H1 (cell line): ENCODE measurements at regions not wholly inside any gene's neighbourhood (a gene's known extent, or its start where the extent isn't known, plus 50 kb on each side); places are given as distances from the start of the nearest gene placed in this dataset.

Experiments
- CTCF ChIA-PET: fragments of 300-600 bp; sonication (Branson Sonifier 250); formaldehyde crosslinking; loops from one replicate; lab custom pipeline; 2021; ENCODE audit not compliant: partially characterized antibody; lab: Charles Lee
- POLR2A ChIA-PET: fragments of 300-600 bp; sonication (Branson Sonifier 250); formaldehyde crosslinking; loops from one replicate; lab custom pipeline; 2021; ENCODE audit warnings: inconsistent platforms; ENCODE audit not compliant: partially characterized antibody; lab: Charles Lee
- DNase-seq, 2 experiments: peaks; one replicate each; pipeline versions ENCODE4 v3.0.0 to v3.0.0-alpha.2; 2010 to 2022; ENCODE audit warnings: low spot score in 2 of 2, low read depth in 1 of 2, mixed read lengths in 1 of 2
- FAIRE-seq: peaks from 2 replicates; lab custom pipeline; 2011; peaks lifted over from hg19 to GRCh38; lab: Jason Lieb, UNC
- H2AFZ ChIP-seq: 2 replicates; pipeline ENCODE4 v1.8.1; 2012; ENCODE audit warnings: low read length, inconsistent platforms
- H2AK5ac ChIP-seq: 2 replicates; pipeline ENCODE4 v1.6.1; 2013; ENCODE audit warnings: low read depth, low read length
- H2BK120ac ChIP-seq: replicated peaks from 2 replicates; pipeline ENCODE3; 2013; ENCODE audit warnings: low read depth, low read length, inconsistent platforms
- H2BK12ac ChIP-seq: 2 replicates; pipeline ENCODE4 v1.6.1; 2013; ENCODE audit warnings: low read depth, low read length
- H2BK15ac ChIP-seq: 2 replicates; pipeline ENCODE4 v1.6.1; 2013; ENCODE audit warnings: low read length
- H2BK20ac ChIP-seq: 2 replicates; pipeline ENCODE4 v1.6.1; 2013; ENCODE audit warnings: low read length
- H2BK5ac ChIP-seq: 2 replicates; pipeline ENCODE4 v1.6.1; 2013; ENCODE audit warnings: low read depth, low read length
- H3K14ac ChIP-seq: 2 replicates; pipeline ENCODE4 v1.6.1; 2013; ENCODE audit warnings: inconsistent platforms; ENCODE audit not compliant: insufficient read length
- H3K18ac ChIP-seq: 2 replicates; pipeline ENCODE4 v1.6.1; 2013; ENCODE audit warnings: low read length; ENCODE audit errors: extremely low read depth
- H3K23ac ChIP-seq: 2 replicates; pipeline ENCODE4 v1.6.1; 2013; ENCODE audit warnings: inconsistent platforms; ENCODE audit not compliant: insufficient read length
- H3K23me2 ChIP-seq: 2 replicates; pipeline ENCODE4 v1.6.1; 2013; ENCODE audit warnings: low read depth, low read length
- H3K27ac ChIP-seq: 2 replicates; pipeline ENCODE4 v1.6.1; 2011; ENCODE audit warnings: low read depth, low read length, inconsistent platforms
- H3K27me3 ChIP-seq, 4 experiments: replicated peaks in 1 of 4; 1 replicate in 1 of 4; 2 replicates in 3 of 4; pipeline versions ENCODE4 v1.6.1 to v1.8.1; 2011 to 2013; ENCODE audit warnings: low read length in 3 of 4, mild to moderate bottlenecking in 3 of 4, inconsistent platforms in 2 of 4, mixed read lengths in 2 of 4, moderate library complexity in 1 of 4; ENCODE audit not compliant: control insufficient read depth in 3 of 4, insufficient read depth in 3 of 4; ENCODE audit errors: extremely low read depth in 1 of 4
- H3K36me3 ChIP-seq, 4 experiments: 2 replicates each; pipeline versions ENCODE4 v1.6.1 to v1.8.1; 2011 to 2013; ENCODE audit warnings: mild to moderate bottlenecking in 4 of 4, low read length in 3 of 4, moderate library complexity in 2 of 4, control low read depth in 1 of 4, inconsistent platforms in 1 of 4; ENCODE audit not compliant: insufficient read depth in 4 of 4, control insufficient read depth in 2 of 4
- H3K4ac ChIP-seq: replicated peaks from 2 replicates; pipeline ENCODE3; 2013; ENCODE audit warnings: low read length, low read depth, mixed read lengths, inconsistent platforms; ENCODE audit not compliant: insufficient read length
- H3K4me1 ChIP-seq, 4 experiments: replicated peaks in 1 of 4; 1 replicate in 1 of 4; 2 replicates in 3 of 4; pipeline versions ENCODE4 v1.6.1 to v1.8.1; 2011 to 2013; ENCODE audit warnings: low read length in 3 of 4, inconsistent platforms in 2 of 4, mixed read lengths in 1 of 4; ENCODE audit not compliant: insufficient read depth in 4 of 4, control insufficient read depth in 3 of 4
- H3K4me2 ChIP-seq, 2 experiments: 2 replicates each; pipeline versions ENCODE4 v1.6.1 to v1.8.1; 2011 to 2013; ENCODE audit warnings: low read depth in 2 of 2, low read length in 2 of 2, control low read depth in 1 of 2, inconsistent platforms in 1 of 2, mild to moderate bottlenecking in 1 of 2; ENCODE audit not compliant: insufficient read depth in 1 of 2
- H3K4me3 ChIP-seq, 4 experiments: fragments of 200-600, 300-600 bp in 1 of 4; sonication (generic), shearing (Covaris generic), sonication (Bioruptor Twin) in 1 of 4; 2 replicates each; pipeline versions ENCODE4 v1.5.1 to v1.8.1; 2011 to 2016; ENCODE audit warnings: low read length in 4 of 4, low read depth in 3 of 4, control low read depth in 2 of 4, inconsistent platforms in 2 of 4, mild to moderate bottlenecking in 2 of 4, mixed read lengths in 1 of 4, moderate library complexity in 1 of 4; ENCODE audit not compliant: insufficient read depth in 2 of 4; ENCODE audit errors: extremely low read depth in 1 of 4
- H3K56ac ChIP-seq: replicated peaks from 2 replicates; pipeline ENCODE3; 2013; ENCODE audit warnings: low read depth, mild to moderate bottlenecking, mixed read lengths, low read length, inconsistent platforms; ENCODE audit not compliant: insufficient read length
- H3K79me1 ChIP-seq: 2 replicates; pipeline ENCODE4 v1.6.1; 2013; ENCODE audit warnings: low read depth, low read length, control low read depth
- H3K79me2 ChIP-seq, 2 experiments: 2 replicates each; pipeline versions ENCODE4 v1.6.1 to v1.8.1; 2012 to 2013; ENCODE audit warnings: low read length in 2 of 2, mild to moderate bottlenecking in 2 of 2, inconsistent platforms in 1 of 2; ENCODE audit not compliant: insufficient read depth in 2 of 2, control insufficient read depth in 1 of 2
- H3K9ac ChIP-seq, 4 experiments: replicated peaks in 1 of 4; 1 replicate in 1 of 4; 2 replicates in 3 of 4; pipeline versions ENCODE4 v1.6.1 to v1.8.1; 2011 to 2013; ENCODE audit warnings: low read depth in 3 of 4, low read length in 3 of 4, control low read depth in 2 of 4, mild to moderate bottlenecking in 2 of 4, moderate library complexity in 2 of 4, inconsistent platforms in 1 of 4; ENCODE audit errors: extremely low read depth in 1 of 4
- H3K9me3 ChIP-seq, 2 experiments: 2 replicates each; pipeline versions ENCODE4 v1.6.1 to v1.8.1; 2012 to 2013; ENCODE audit warnings: mild to moderate bottlenecking in 2 of 2, moderate library complexity in 2 of 2, control low read depth in 1 of 2, inconsistent platforms in 1 of 2, low read depth in 1 of 2, low read length in 1 of 2, mixed read lengths in 1 of 2; ENCODE audit not compliant: insufficient read depth in 2 of 2
- H4K20me1 ChIP-seq, 2 experiments: replicated peaks in 1 of 2; 2 replicates each; pipeline versions ENCODE3 to v1.8.1; 2011 to 2013; ENCODE audit warnings: inconsistent platforms in 2 of 2, low read length in 2 of 2, mild to moderate bottlenecking in 1 of 2; ENCODE audit not compliant: insufficient read depth in 2 of 2, control insufficient read depth in 1 of 2
- H4K5ac ChIP-seq: 2 replicates; pipeline ENCODE4 v1.6.1; 2013; ENCODE audit warnings: low read length, low read depth, mixed read lengths, inconsistent platforms; ENCODE audit not compliant: insufficient read length
- H4K8ac ChIP-seq: 2 replicates; pipeline ENCODE4 v1.8.0; 2013; ENCODE audit warnings: mild to moderate bottlenecking, moderate library complexity, low read length, inconsistent platforms; ENCODE audit not compliant: insufficient read depth; ENCODE audit errors: extremely low read depth
- H4K91ac ChIP-seq: replicated peaks from 2 replicates; pipeline ENCODE3; 2013; ENCODE audit warnings: low read length, mixed read lengths, inconsistent platforms; ENCODE audit not compliant: insufficient read length
- BRCA1 ChIP-seq: IDR thresholded peaks from 2 replicates; pipeline ENCODE4 v1.6.1; 2012; ENCODE audit warnings: low read depth, low read length, improper control_type of control experiment
- EZH2 ChIP-seq: fragments of 200-600 bp; sonication (generic); IDR thresholded peaks from 2 replicates; pipeline ENCODE4 v1.7.1; 2012; ENCODE audit warnings: low read depth, mild to moderate bottlenecking, moderate library complexity, low read length, inconsistent platforms; ENCODE audit not compliant: severe bottlenecking
- FOSL1 ChIP-seq: IDR thresholded peaks from 2 replicates; pipeline ENCODE4 v1.6.1; 2011; ENCODE audit warnings: mild to moderate bottlenecking, low read depth, low read length, moderate library complexity; ENCODE audit not compliant: insufficient read depth
- GABPA ChIP-seq: IDR thresholded peaks from 2 replicates; pipeline ENCODE4 v1.6.1; 2011; ENCODE audit warnings: mild to moderate bottlenecking, low read length, moderate library complexity, borderline replicate concordance; ENCODE audit not compliant: insufficient read depth
- KDM1A ChIP-seq: fragments of 200-600, 300-600 bp; sonication (generic); IDR thresholded peaks from 2 replicates; pipeline ENCODE4 v1.7.1; 2016; ENCODE audit warnings: mild to moderate bottlenecking, low read length, borderline replicate concordance
- POU5F1 ChIP-seq: IDR thresholded peaks from 2 replicates; pipeline ENCODE4 v1.6.1; 2011; ENCODE audit warnings: low read depth, mild to moderate bottlenecking, low read length, moderate library complexity
- RBBP5 ChIP-seq: IDR thresholded peaks from 2 replicates; pipeline ENCODE4 v1.7.1; 2012; ENCODE audit warnings: low read depth, mild to moderate bottlenecking, inconsistent platforms, low read length, moderate library complexity, borderline replicate concordance
- SUZ12 ChIP-seq: fragments of 200-600 bp; sonication (generic); IDR thresholded peaks from 2 replicates; pipeline ENCODE4 v1.6.1; 2012; ENCODE audit warnings: mild to moderate bottlenecking, inconsistent platforms, low read length, moderate library complexity, mixed read lengths
- TBP ChIP-seq: IDR thresholded peaks from 2 replicates; pipeline ENCODE4 v1.6.1; 2011; ENCODE audit warnings: low read depth, low read length, improper control_type of control experiment
- TCF12 ChIP-seq: IDR thresholded peaks from 2 replicates; pipeline ENCODE4 v1.6.1; 2011; ENCODE audit warnings: low read depth, mild to moderate bottlenecking, low read length
- ZNF274 ChIP-seq: IDR thresholded peaks from 2 replicates; pipeline ENCODE4 v1.7.0; 2012; ENCODE audit warnings: low read length, borderline replicate concordance; ENCODE audit errors: extremely low read depth
- WGBS, 2 experiments: shearing (Covaris generic) in 1 of 2; methylation state at CpG; one replicate each; pipeline versions ENCODE4 v1.1.6 to v1.1.7; 2013 to 2015; ENCODE audit warnings: low lambda C conversion rate in 2 of 2, mixed read lengths in 2 of 2, inconsistent platforms in 1 of 2, low coverage in 1 of 2, missing lambda C conversion rate in 1 of 2; ENCODE audit not compliant: insufficient replicate concordance in 2 of 2, insufficient coverage in 1 of 2, insufficient read length in 1 of 2; ENCODE audit errors: extremely low coverage in 1 of 2, missing lambda C conversion rate in 1 of 2; 5-methylcytosine and 5-hydroxymethylcytosine counted together
- TF ChIP-seq, protein P1 (sequence below): IDR thresholded peaks from 2 replicates; pipeline ENCODE4 v1.6.1; 2012; ENCODE audit warnings: inconsistent platforms
- TF ChIP-seq, protein P2 (sequence below), 3 experiments: IDR thresholded peaks; 1 replicate in 2 of 3; 2 replicates in 1 of 3; pipeline versions ENCODE4 v1.5.1 to v1.6.1; 2011; ENCODE audit warnings: low read length in 3 of 3, mild to moderate bottlenecking in 3 of 3, inconsistent platforms in 2 of 3, low read depth in 1 of 3, moderate library complexity in 1 of 3; ENCODE audit not compliant: insufficient read depth in 1 of 3; ENCODE audit errors: control extremely low read depth in 1 of 3

DNA sequence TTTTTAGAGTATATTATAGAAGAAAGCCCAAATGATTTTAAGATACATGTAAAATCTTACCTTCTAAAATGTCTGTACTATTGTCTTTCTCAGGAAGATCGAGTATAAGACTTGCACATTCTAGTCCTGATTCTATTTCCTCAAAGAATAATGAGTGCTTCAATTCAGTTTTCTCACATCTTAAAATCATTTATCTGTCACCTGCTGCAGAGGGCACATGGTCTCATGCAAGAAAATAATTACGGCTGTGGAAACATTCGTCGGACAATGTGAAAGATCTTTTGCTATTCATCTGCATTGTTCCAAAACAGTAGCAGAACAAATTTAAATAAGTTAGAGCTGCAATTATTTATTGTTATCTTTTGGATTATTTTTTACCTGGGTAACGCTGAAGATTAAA is 1403.5 kb downstream of the PCDH9 start:
- H2BK12ac ChIP-seq: no peak overlapping the region
- no peak overlapping the region for H3K4ac ChIP-seq
- H4K8ac ChIP-seq: no peak overlapping the region
- H2BK120ac ChIP-seq: no peak overlapping the region
- no peak overlapping the region for H2BK5ac ChIP-seq
- no peak overlapping the region for H3K18ac ChIP-seq
- H3K79me2 ChIP-seq: no peaks in the 10 kb centered on the region
- no peak overlapping the region for H3K4me3 ChIP-seq
- H4K5ac ChIP-seq: no peak overlapping the region
- no peak overlapping the region for H3K4me2 ChIP-seq
- no peak overlapping the region for H2AFZ ChIP-seq
- H3K36me3 ChIP-seq: no peaks in the 10 kb centered on the region
- H4K91ac ChIP-seq: no peak overlapping the region
- H3K23ac ChIP-seq: no peak overlapping the region
- ChIA-PET CTCF (no interaction called here), POLR2A (no interaction called here)
- no peak overlapping the region for H3K56ac ChIP-seq
- no peak overlapping the region for H3K9ac ChIP-seq
- no peaks in the 10 kb centered on the region for H4K20me1 ChIP-seq
- 93% methylated on average over 5 of the region's 5 CpGs; no CpG with 5 or more reads in 1 of the 2 experiments for WGBS, 2 experiments
- no peaks in the 10 kb centered on the region for H3K9me3 ChIP-seq
- H3K4me1 ChIP-seq: no peaks in the 10 kb centered on the region
- DNase-seq (no peak), FAIRE-seq (no peak)
- no peak overlapping the region for H2BK15ac ChIP-seq
- no peak overlapping the region for H3K27ac ChIP-seq
- H2BK20ac ChIP-seq: no peak overlapping the region
- H3K79me1 ChIP-seq: no peaks in the 10 kb centered on the region
- no peak overlapping the region for H3K14ac ChIP-seq
- no peaks in the 10 kb centered on the region for H3K23me2 ChIP-seq
- no peak overlapping the region for H2AK5ac ChIP-seq
- H3K27me3 ChIP-seq: no peaks in the 10 kb centered on the region
- TF ChIP-seq KDM1A (no peak), FOSL1 (no peak), ZNF274 (no peak), GABPA (no peak), RBBP5 (no peak), TCF12 (no peak), SUZ12 (no peak), BRCA1 (no peak), TBP (no peak), EZH2 (no peak), POU5F1 (no peak)
- TF ChIP-seq, protein P1, sequence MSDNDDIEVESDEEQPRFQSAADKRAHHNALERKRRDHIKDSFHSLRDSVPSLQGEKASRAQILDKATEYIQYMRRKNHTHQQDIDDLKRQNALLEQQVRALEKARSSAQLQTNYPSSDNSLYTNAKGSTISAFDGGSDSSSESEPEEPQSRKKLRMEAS: no peak
- TF ChIP-seq, protein P2, sequence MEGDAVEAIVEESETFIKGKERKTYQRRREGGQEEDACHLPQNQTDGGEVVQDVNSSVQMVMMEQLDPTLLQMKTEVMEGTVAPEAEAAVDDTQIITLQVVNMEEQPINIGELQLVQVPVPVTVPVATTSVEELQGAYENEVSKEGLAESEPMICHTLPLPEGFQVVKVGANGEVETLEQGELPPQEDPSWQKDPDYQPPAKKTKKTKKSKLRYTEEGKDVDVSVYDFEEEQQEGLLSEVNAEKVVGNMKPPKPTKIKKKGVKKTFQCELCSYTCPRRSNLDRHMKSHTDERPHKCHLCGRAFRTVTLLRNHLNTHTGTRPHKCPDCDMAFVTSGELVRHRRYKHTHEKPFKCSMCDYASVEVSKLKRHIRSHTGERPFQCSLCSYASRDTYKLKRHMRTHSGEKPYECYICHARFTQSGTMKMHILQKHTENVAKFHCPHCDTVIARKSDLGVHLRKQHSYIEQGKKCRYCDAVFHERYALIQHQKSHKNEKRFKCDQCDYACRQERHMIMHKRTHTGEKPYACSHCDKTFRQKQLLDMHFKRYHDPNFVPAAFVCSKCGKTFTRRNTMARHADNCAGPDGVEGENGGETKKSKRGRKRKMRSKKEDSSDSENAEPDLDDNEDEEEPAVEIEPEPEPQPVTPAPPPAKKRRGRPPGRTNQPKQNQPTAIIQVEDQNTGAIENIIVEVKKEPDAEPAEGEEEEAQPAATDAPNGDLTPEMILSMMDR (IDR thresholded peaks at IDR 0.05; ENCODE audit: control extremely low read depth in 1 of 3, insufficient read depth in 1 of 3, low read depth in 1 of 3, low read length in 3 of 3): no peak
